HUES48 (cell line): ENCODE measurements at regions not wholly inside any gene's neighbourhood (a gene's known extent, or its start where the extent isn't known, plus 50 kb on each side); places are given as distances from the start of the nearest gene placed in this dataset.
"Not testable (repeated sequence)": the region's sequence is repeated elsewhere in the genome, so short reads cannot be mapped to it uniquely, and the experiment has no call there.

Experiments
- H3K27ac ChIP-seq: one replicate; pipeline ENCODE4 v1.7.0; 2013; ENCODE audit warnings: low read depth, low read length, inconsistent platforms
- H3K27me3 ChIP-seq: 2 replicates; pipeline ENCODE4 v1.6.1; 2013; ENCODE audit warnings: mild to moderate bottlenecking, low read length; ENCODE audit not compliant: control insufficient read depth, insufficient read depth
- H3K36me3 ChIP-seq: 2 replicates; pipeline ENCODE4 v1.6.1; 2013; ENCODE audit warnings: low read length; ENCODE audit not compliant: control insufficient read depth, insufficient read depth
- H3K4me1 ChIP-seq: 2 replicates; pipeline ENCODE4 v1.6.1; 2013; ENCODE audit warnings: mild to moderate bottlenecking, low read length; ENCODE audit not compliant: control insufficient read depth, insufficient read depth
- H3K4me3 ChIP-seq: 2 replicates; pipeline ENCODE4 v1.5.1; 2013; ENCODE audit warnings: mild to moderate bottlenecking, low read depth, low read length
- H3K9ac ChIP-seq: 2 replicates; pipeline ENCODE4 v1.6.1; 2013; ENCODE audit warnings: mild to moderate bottlenecking, low read depth, low read length, moderate library complexity
- H3K9me3 ChIP-seq: 2 replicates; pipeline ENCODE4 v1.6.1; 2013; ENCODE audit warnings: low read length; ENCODE audit not compliant: control insufficient read depth, insufficient read depth

DNA sequence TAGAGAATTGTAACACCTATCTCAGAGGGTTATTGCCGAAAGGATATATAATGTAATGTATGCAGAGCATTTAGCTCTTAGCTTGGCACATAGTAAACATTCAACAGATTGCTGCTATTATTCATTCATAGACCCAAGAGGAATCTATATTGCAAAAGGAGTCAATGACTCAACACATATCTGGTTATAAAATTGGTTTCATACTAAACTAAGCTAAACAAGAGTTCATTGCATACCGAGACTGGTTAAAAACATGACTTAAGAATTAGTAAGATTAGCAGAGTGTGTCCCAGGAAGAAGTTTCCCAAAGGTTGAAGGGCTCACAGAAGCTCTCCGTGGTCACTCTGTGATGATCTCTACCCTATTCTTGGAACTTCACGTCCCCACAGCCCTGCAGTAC, 339.6 kb upstream of the CCNH start:
- Histone ChIP-seq H3K36me3 (no peaks in the 10 kb centered on the region), H3K4me3 (no peak overlapping the region), H3K27ac (no peak overlapping the region), H3K27me3 (no peaks in the 10 kb centered on the region), H3K4me1 (peaks cover 34% of the 10 kb centered on the region), H3K9ac (no peak overlapping the region), H3K9me3 (no peaks in the 10 kb centered on the region)

GRCh38 chr5:87751824-87752223, 339.1 kb upstream of the CCNH start:
- peaks cover 34% of the 10 kb centered on the region for H3K4me1 ChIP-seq
- H3K9ac ChIP-seq = no peak overlapping the region
- H3K27ac ChIP-seq = no peak overlapping the region
- no peaks in the 10 kb centered on the region for H3K27me3 ChIP-seq
- H3K4me3 ChIP-seq = no peak overlapping the region
- no peaks in the 10 kb centered on the region for H3K36me3 ChIP-seq
- no peaks in the 10 kb centered on the region for H3K9me3 ChIP-seq

- Histone ChIP-seq H3K27me3 (no peaks in the 10 kb centered on the region), H3K9me3 (no peaks in the 10 kb centered on the region), H3K27ac (no peak overlapping the region), H3K4me1 (no peaks in the 10 kb centered on the region), H3K4me3 (no peak overlapping the region), H3K9ac (no peak overlapping the region), H3K36me3 (no peaks in the 10 kb centered on the region)
Measured at GRCh38 chr5:87746891-87747377, 334.2 kb upstream of the CCNH start.

DNA sequence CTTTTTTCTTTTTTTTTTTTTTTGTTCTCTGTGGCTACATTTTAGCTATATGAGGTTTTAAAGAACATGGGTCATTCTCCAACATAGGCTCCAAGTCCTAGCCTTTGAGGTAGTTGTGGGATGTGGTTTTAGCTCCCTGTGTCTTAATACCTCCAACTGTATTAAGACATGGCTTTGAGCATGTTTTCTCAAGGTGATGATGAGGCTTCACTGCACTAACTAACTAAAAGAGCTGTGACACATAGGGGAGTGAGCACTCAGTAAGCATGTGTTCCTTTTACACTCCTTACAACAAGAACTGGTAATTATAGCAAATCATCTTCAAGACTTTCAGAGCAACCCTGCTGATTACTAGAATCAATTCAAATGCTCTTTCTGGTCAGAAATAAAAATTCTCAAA, 333.6 kb upstream of the CCNH start:
- Histone ChIP-seq H3K36me3 (no peaks in the 10 kb centered on the region), H3K4me3 (no peak overlapping the region), H3K9me3 (no peaks in the 10 kb centered on the region), H3K9ac (no peak overlapping the region), H3K27me3 (no peaks in the 10 kb centered on the region), H3K4me1 (no peaks in the 10 kb centered on the region), H3K27ac (no peak overlapping the region)

- Histone ChIP-seq H3K36me3 (no peaks in the 10 kb centered on the region), H3K9ac (no peak overlapping the region), H3K27ac (no peak overlapping the region), H3K27me3 (no peaks in the 10 kb centered on the region), H3K9me3 (no peaks in the 10 kb centered on the region), H3K4me3 (no peak overlapping the region), H3K4me1 (no peaks in the 10 kb centered on the region)
Measured at GRCh38 chr5:87741881-87742280, 329.2 kb upstream of the CCNH start.

DNA sequence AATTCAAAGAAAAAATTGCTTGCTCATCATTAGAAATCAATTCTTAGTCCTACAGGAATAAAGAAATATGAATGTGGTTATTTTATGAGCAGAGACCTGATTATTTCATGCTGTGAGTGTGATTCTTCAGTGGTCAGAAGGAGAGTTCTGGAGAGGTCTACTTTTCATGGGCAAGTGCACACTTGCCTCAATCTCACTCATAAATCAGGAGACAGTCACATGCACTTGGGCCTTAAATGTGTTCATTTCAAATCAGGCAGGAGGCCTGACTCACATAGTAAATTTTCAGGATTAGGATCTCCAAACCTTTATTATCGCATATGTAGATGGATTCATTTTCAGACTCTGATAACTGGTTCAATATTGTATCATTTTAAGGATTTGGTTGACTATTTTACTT, 323.2 kb upstream of the CCNH start:
- no peak overlapping the region for H3K4me3 ChIP-seq
- H3K27me3 ChIP-seq = no peaks in the 10 kb centered on the region
- H3K27ac ChIP-seq = no peak overlapping the region
- H3K36me3 ChIP-seq = no peaks in the 10 kb centered on the region
- no peaks in the 10 kb centered on the region for H3K9me3 ChIP-seq
- no peak overlapping the region for H3K9ac ChIP-seq
- 0 out of 2 replicates have a peak, but pooled peaks cover 9% of the 10 kb centered on the region for H3K4me1 ChIP-seq

GRCh38 chr5:87733897-87734296, 321.2 kb upstream of the CCNH start:
- Histone ChIP-seq H3K27me3 (no peaks in the 10 kb centered on the region), H3K9me3 (no peaks in the 10 kb centered on the region)

GRCh38 chr5:87732875-87733768, 320.4 kb upstream of the CCNH start:
- H3K4me1 ChIP-seq = 0 out of 2 replicates have a peak, but pooled peaks cover 9% of the 10 kb centered on the region
- no peaks in the 10 kb centered on the region for H3K9me3 ChIP-seq

More at GRCh38 chr5:87733897-87734296, 321.2 kb upstream of the CCNH start:
- H3K36me3 ChIP-seq = no peaks in the 10 kb centered on the region
- no peak overlapping the region for H3K4me3 ChIP-seq
- H3K9ac ChIP-seq = no peak overlapping the region
- 0 out of 2 replicates have a peak, but pooled peaks cover 9% of the 10 kb centered on the region for H3K4me1 ChIP-seq
- H3K27ac ChIP-seq = no peak overlapping the region

DNA sequence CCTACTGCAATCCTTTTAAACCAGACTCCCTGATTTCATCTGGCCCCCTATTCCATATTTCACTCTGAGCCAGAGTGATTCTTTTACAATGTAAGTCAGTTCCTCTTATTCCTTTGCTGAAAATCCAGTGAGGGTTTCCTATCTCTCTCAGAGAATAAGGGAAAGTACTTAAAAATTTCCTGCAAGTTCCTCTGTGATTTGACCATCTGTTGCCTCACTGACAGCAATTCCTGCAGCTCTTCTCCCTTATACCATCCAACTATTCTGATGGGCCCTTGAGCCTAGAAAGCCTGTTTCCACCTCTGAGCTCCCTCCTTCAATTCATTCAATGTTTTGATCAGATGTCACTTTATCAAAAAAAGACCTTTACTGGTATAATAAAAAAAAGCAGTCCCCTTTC, 317.1 kb upstream of the CCNH start:
- no peak overlapping the region for H3K9ac ChIP-seq
- no peaks in the 10 kb centered on the region for H3K36me3 ChIP-seq
- no peaks in the 10 kb centered on the region for H3K27me3 ChIP-seq
- H3K4me3 ChIP-seq = no peak overlapping the region
- H3K27ac ChIP-seq = no peak overlapping the region
- H3K4me1 ChIP-seq = 0 out of 2 replicates have a peak, but pooled peaks cover 9% of the 10 kb centered on the region
- H3K9me3 ChIP-seq = no peaks in the 10 kb centered on the region

More at GRCh38 chr5:87732875-87733768, 320.4 kb upstream of the CCNH start:
- Histone ChIP-seq H3K9ac (no peak overlapping the region), H3K4me3 (no peak overlapping the region), H3K27ac (no peak overlapping the region), H3K36me3 (no peaks in the 10 kb centered on the region), H3K27me3 (no peaks in the 10 kb centered on the region)

- H3K9ac ChIP-seq = no peak overlapping the region
- no peaks in the 10 kb centered on the region for H3K9me3 ChIP-seq
- no peaks in the 10 kb centered on the region for H3K36me3 ChIP-seq
- H3K27ac ChIP-seq = peak overlapping the region; percentile 63
- peaks cover 16% of the 10 kb centered on the region for H3K4me1 ChIP-seq
- H3K27me3 ChIP-seq = no peaks in the 10 kb centered on the region
- no peak overlapping the region for H3K4me3 ChIP-seq
Measured at GRCh38 chr5:87722286-87722685, 309.6 kb upstream of the CCNH start.

DNA sequence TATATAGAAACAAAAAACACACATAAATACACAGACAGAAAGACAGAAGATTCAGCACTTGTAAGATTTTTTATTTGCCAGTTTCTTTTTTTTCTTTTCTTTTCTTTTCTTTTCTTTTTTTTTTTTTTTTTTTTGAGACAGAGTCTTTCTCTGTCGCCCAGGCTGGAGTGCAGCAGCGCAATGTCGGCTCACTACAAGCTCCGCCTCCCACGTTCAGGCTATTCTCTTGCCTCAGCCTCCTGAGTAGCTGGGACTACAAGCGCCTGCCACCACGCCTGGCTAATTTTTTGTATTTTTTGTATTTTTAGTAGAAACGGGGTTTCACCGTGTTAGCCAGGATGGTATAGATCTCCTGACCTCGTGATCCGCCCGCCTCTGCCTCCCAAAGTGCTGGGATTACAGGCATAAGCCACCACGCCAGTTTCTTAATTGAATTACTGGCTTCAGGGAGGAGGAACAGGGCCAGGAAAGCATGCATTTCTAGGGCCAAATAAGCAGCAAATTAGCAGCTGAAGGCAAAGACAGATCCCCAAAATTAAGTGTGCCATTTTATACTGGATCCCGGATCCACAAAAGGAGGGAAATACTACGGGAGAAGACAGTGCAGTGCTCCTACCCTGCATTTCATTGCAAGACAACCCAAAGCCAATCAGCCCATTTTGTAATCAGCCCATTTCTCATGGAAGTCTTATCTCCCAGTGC, 305.6 kb upstream of the CCNH start:
- H3K4me1 ChIP-seq = peaks cover 16% of the 10 kb centered on the region

More for the DNA sequence above, 305.6 kb upstream of the CCNH start:
- not testable (repeated sequence) for H3K9me3 ChIP-seq, H3K27ac ChIP-seq, H3K4me3 ChIP-seq, H3K27me3 ChIP-seq, H3K36me3 ChIP-seq, H3K9ac ChIP-seq
